H9 (cell line): ENCODE measurements at regions not wholly inside any gene's neighbourhood (a gene's known extent, or its start where the extent isn't known, plus 50 kb on each side); places are given as distances from the start of the nearest gene placed in this dataset.

Experiments
- DNase-seq: peaks from one replicate; pipeline ENCODE4 v3.0.0-alpha.2; 2017
- H2AFZ ChIP-seq: one replicate; pipeline ENCODE4 v1.6.1; 2013; ENCODE audit warnings: mild to moderate bottlenecking, low read length, control low read depth, moderate library complexity
- H2AK5ac ChIP-seq: 2 replicates; pipeline ENCODE4 v1.6.1; 2013; ENCODE audit warnings: low read length, control low read depth, mixed read lengths; ENCODE audit not compliant: insufficient read length
- H2BK120ac ChIP-seq: one replicate; pipeline ENCODE4 v1.6.1; 2013; ENCODE audit warnings: low read depth, mild to moderate bottlenecking, low read length, control low read depth, inconsistent platforms; ENCODE audit not compliant: poor library complexity, severe bottlenecking
- H2BK12ac ChIP-seq: 2 replicates; pipeline ENCODE4 v1.6.1; 2013; ENCODE audit warnings: low read length, control low read depth, mixed read lengths, low read depth; ENCODE audit not compliant: insufficient read length
- H2BK15ac ChIP-seq: 2 replicates; pipeline ENCODE4 v1.6.1; 2013; ENCODE audit warnings: low read depth, low read length, control low read depth
- H2BK20ac ChIP-seq: one replicate; pipeline ENCODE4 v1.6.1; 2013; ENCODE audit warnings: low read depth, mild to moderate bottlenecking, low read length, control low read depth, inconsistent platforms; ENCODE audit not compliant: poor library complexity, severe bottlenecking
- H2BK5ac ChIP-seq: 2 replicates; pipeline ENCODE4 v1.6.1; 2013; ENCODE audit warnings: low read length, control low read depth, mixed read lengths; ENCODE audit not compliant: insufficient read length
- H3K14ac ChIP-seq: 2 replicates; pipeline ENCODE4 v1.6.1; 2013; ENCODE audit warnings: low read length, control low read depth; ENCODE audit not compliant: insufficient read depth
- H3K18ac ChIP-seq: 2 replicates; pipeline ENCODE4 v1.6.1; 2013; ENCODE audit warnings: low read depth, mild to moderate bottlenecking, mixed read lengths, low read length, control low read depth; ENCODE audit not compliant: insufficient read length
- H3K23ac ChIP-seq: 2 replicates; pipeline ENCODE4 v1.6.1; 2013; ENCODE audit warnings: low read length, control low read depth, mixed read lengths, low read depth; ENCODE audit not compliant: insufficient read length
- H3K23me2 ChIP-seq: 2 replicates; pipeline ENCODE4 v1.6.1; 2013; ENCODE audit warnings: low read depth, mild to moderate bottlenecking, mixed read lengths, low read length, control low read depth; ENCODE audit not compliant: insufficient read length, poor library complexity, severe bottlenecking
- H3K27ac ChIP-seq: 2 replicates; pipeline ENCODE4 v1.5.1; 2013; ENCODE audit warnings: low read length, control low read depth, mixed read lengths, low read depth; ENCODE audit not compliant: insufficient read length
- H3K27me3 ChIP-seq: 2 replicates; pipeline ENCODE4 v1.6.1; 2013; ENCODE audit warnings: low read length, control low read depth, inconsistent platforms; ENCODE audit not compliant: insufficient read depth
- H3K4ac ChIP-seq: 2 replicates; pipeline ENCODE4 v1.6.1; 2013; ENCODE audit warnings: low read depth, mild to moderate bottlenecking, control low read depth, inconsistent platforms, low read length, moderate library complexity
- H3K4me1 ChIP-seq: 2 replicates; pipeline ENCODE4 v1.6.1; 2013; ENCODE audit warnings: low read length, control low read depth, inconsistent platforms; ENCODE audit not compliant: insufficient read depth
- H3K4me2 ChIP-seq: 2 replicates; pipeline ENCODE4 v1.6.1; 2013; ENCODE audit warnings: low read length, control low read depth, mixed read lengths; ENCODE audit not compliant: insufficient read length, insufficient read depth
- H3K56ac ChIP-seq: 2 replicates; pipeline ENCODE4 v1.6.1; 2013; ENCODE audit warnings: low read depth, mild to moderate bottlenecking, mixed read lengths, low read length, control low read depth; ENCODE audit not compliant: insufficient read length
- H3K79me1 ChIP-seq: 2 replicates; pipeline ENCODE4 v1.6.1; 2013; ENCODE audit warnings: low read depth, mild to moderate bottlenecking, moderate library complexity, low read length, control low read depth, inconsistent platforms; ENCODE audit not compliant: insufficient read depth, poor library complexity, severe bottlenecking
- H3K79me2 ChIP-seq: 2 replicates; pipeline ENCODE4 v1.6.1; 2013; ENCODE audit warnings: low read length, control low read depth, inconsistent platforms; ENCODE audit not compliant: insufficient read depth
- H3K9ac ChIP-seq: 2 replicates; pipeline ENCODE4 v1.6.1; 2013; ENCODE audit warnings: low read length, control low read depth, mixed read lengths; ENCODE audit not compliant: insufficient read length; ENCODE audit errors: extremely low read depth
- H3K9me3 ChIP-seq: one replicate; pipeline ENCODE4 v1.6.1; 2013; ENCODE audit warnings: low read depth, low read length, inconsistent platforms; ENCODE audit not compliant: control insufficient read depth
- H3T11ph ChIP-seq: one replicate; pipeline ENCODE4 v1.6.1; 2013; ENCODE audit warnings: mild to moderate bottlenecking, low read length, control low read depth, inconsistent platforms
- H4K20me1 ChIP-seq: one replicate; pipeline ENCODE4 v1.6.1; 2013; ENCODE audit not compliant: control insufficient read depth, insufficient read length, insufficient read depth
- H4K5ac ChIP-seq: 2 replicates; pipeline ENCODE4 v1.6.1; 2013; ENCODE audit warnings: low read depth, mild to moderate bottlenecking, mixed read lengths, low read length, control low read depth; ENCODE audit not compliant: insufficient read length
- H4K8ac ChIP-seq: replicated peaks from 2 replicates; pipeline ENCODE4 v1.6.1; 2013; ENCODE audit warnings: low read length, control low read depth, mixed read lengths, low read depth; ENCODE audit not compliant: insufficient read length
- H4K91ac ChIP-seq: 2 replicates; pipeline ENCODE4 v1.6.1; 2013; ENCODE audit warnings: low read depth, mild to moderate bottlenecking, moderate library complexity, mixed read lengths, low read length, control low read depth; ENCODE audit not compliant: insufficient read length
- H3K27ac Mint-ChIP-seq, 3 experiments: 2 replicates in 2 of 3; 3 replicates in 1 of 3; pipeline ENCODE4 v1.8.0; 2020 to 2021; ENCODE audit warnings: mixed read lengths in 3 of 3, mild to moderate bottlenecking in 1 of 3, moderate library complexity in 1 of 3
- H3K27me3 Mint-ChIP-seq: 2 replicates; pipeline ENCODE4 v1.8.0; 2021; ENCODE audit warnings: low read depth, mild to moderate bottlenecking, moderate library complexity, mixed read lengths
- H3K36me3 Mint-ChIP-seq, 3 experiments: 2 replicates in 2 of 3; 3 replicates in 1 of 3; pipeline ENCODE4 v1.8.0; 2020 to 2021; ENCODE audit warnings: low read depth in 3 of 3, mixed read lengths in 3 of 3; ENCODE audit not compliant: insufficient read depth in 1 of 3
- H3K4me1 Mint-ChIP-seq, 2 experiments: 2 replicates each; pipeline ENCODE4 v1.8.0; 2020; ENCODE audit warnings: mixed read lengths in 2 of 2
- H3K4me3 Mint-ChIP-seq, 2 experiments: 2 replicates in 1 of 2; 3 replicates in 1 of 2; pipeline ENCODE4 v1.8.0; 2020 to 2021; ENCODE audit warnings: mild to moderate bottlenecking in 2 of 2, mixed read lengths in 2 of 2, moderate library complexity in 1 of 2
- H3K9me3 Mint-ChIP-seq, 2 experiments: 2 replicates in 1 of 2; 3 replicates in 1 of 2; pipeline ENCODE4 v1.8.0; 2020; ENCODE audit warnings: mild to moderate bottlenecking in 2 of 2, mixed read lengths in 2 of 2, moderate library complexity in 1 of 2
- CTCF ChIP-seq: fragments of 200-600 bp; sonication (generic); conservative IDR thresholded peaks from 3 replicates; pipeline ENCODE4 v1.8.0; 2021; ENCODE audit warnings: antibody characterized with exemption, mild to moderate bottlenecking
- WGBS: extraction: QIAGEN DNeasy Blood & Tissue Kit; methylation state at CpG from one replicate; pipeline ENCODE4 v1.1.7; 2013; ENCODE audit warnings: missing lambda C conversion rate, low lambda C conversion rate, mixed read lengths; ENCODE audit not compliant: insufficient read length; ENCODE audit errors: extremely low coverage; 5-methylcytosine and 5-hydroxymethylcytosine counted together

DNA sequence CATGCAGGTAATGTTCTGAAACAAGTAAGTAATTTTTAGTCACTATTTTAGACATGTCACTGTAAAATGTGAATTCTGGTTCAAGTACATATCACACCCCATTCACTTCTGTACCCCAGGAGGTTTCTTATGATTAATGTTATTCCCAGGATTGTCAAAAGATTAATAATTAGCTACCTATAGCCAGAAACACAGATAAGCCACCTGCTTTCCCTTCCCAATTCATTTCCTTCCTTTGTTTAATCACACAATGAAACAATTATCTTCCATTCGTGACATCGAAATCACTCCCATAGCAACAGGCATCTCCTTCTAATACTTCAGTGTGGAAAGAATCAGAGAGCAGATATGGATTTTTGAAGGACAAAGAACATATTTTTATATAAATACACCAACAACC is 1650.3 kb upstream of the CELF4 start:
- H3K4me2 ChIP-seq, result no peak overlapping the region
- H3K4me3 Mint-ChIP-seq, result no peak overlapping the region
- no peak overlapping the region for H3K9ac ChIP-seq
- H3K9me3 Mint-ChIP-seq, result peaks cover 15 to 19% of the 10 kb centered on the region in 2 experiments
- no peak overlapping the region for H4K5ac ChIP-seq
- no peak overlapping the region for H2BK120ac ChIP-seq
- no peak overlapping the region for H2AK5ac ChIP-seq
- peaks cover 12 to 19% (median 13%) of the 10 kb centered on the region in 3 experiments; a peak in 6 of 7 replicates for H3K36me3 Mint-ChIP-seq
- no peak overlapping the region for H3K23ac ChIP-seq
- no peak for DNase-seq
- WGBS, result no CpG with 5 or more reads among the region's 2 CpGs
- H3K18ac ChIP-seq, result no peak overlapping the region
- H3K14ac ChIP-seq, result no peak overlapping the region
- no peak overlapping the region for H2BK15ac ChIP-seq
- H3T11ph ChIP-seq, result no peak overlapping the region
- H4K8ac ChIP-seq, result no peak overlapping the region
- no peaks in the 10 kb centered on the region for H3K27me3 Mint-ChIP-seq
- H2BK5ac ChIP-seq, result no peak overlapping the region
- H3K27ac Mint-ChIP-seq, result no peak overlapping the region
- no peak overlapping the region for H4K91ac ChIP-seq
- H3K4me1 ChIP-seq, result no peaks in the 10 kb centered on the region
- no peaks in the 10 kb centered on the region for H3K79me2 ChIP-seq
- H3K27ac ChIP-seq, result no peak overlapping the region
- no peaks in the 10 kb centered on the region for H3K23me2 ChIP-seq
- H3K79me1 ChIP-seq, result no peaks in the 10 kb centered on the region
- no peak overlapping the region for H2BK20ac ChIP-seq
- H2AFZ ChIP-seq, result no peak overlapping the region
- H3K27me3 ChIP-seq, result no peaks in the 10 kb centered on the region
- H3K4me1 Mint-ChIP-seq, result no peaks in the 10 kb centered on the region
- H3K9me3 ChIP-seq, result no peaks in the 10 kb centered on the region
- TF ChIP-seq CTCF, result no peak
- H2BK12ac ChIP-seq, result no peak overlapping the region
- no peaks in the 10 kb centered on the region for H4K20me1 ChIP-seq
- H3K4ac ChIP-seq, result no peak overlapping the region
- H3K56ac ChIP-seq, result no peak overlapping the region
